H1 (cell line): ENCODE measurements at regions not wholly inside any gene's neighbourhood (a gene's known extent, or its start where the extent isn't known, plus 50 kb on each side); places are given as distances from the start of the nearest gene placed in this dataset.

Source experiments
- CTCF ChIA-PET: fragments of 300-600 bp; sonication (Branson Sonifier 250); formaldehyde crosslinking; loops from one replicate; lab custom pipeline; 2021; ENCODE audit not compliant: partially characterized antibody; lab: Charles Lee
- POLR2A ChIA-PET: fragments of 300-600 bp; sonication (Branson Sonifier 250); formaldehyde crosslinking; loops from one replicate; lab custom pipeline; 2021; ENCODE audit warnings: inconsistent platforms; ENCODE audit not compliant: partially characterized antibody; lab: Charles Lee
- DNase-seq, 2 experiments: peaks; one replicate each; pipeline versions ENCODE4 v3.0.0 to v3.0.0-alpha.2; 2010 to 2022; ENCODE audit warnings: low spot score in 2 of 2, low read depth in 1 of 2, mixed read lengths in 1 of 2
- FAIRE-seq: peaks from 2 replicates; lab custom pipeline; 2011; peaks lifted over from hg19 to GRCh38; lab: Jason Lieb, UNC
- H2AFZ ChIP-seq: 2 replicates; pipeline ENCODE4 v1.8.1; 2012; ENCODE audit warnings: low read length, inconsistent platforms
- H2AK5ac ChIP-seq: 2 replicates; pipeline ENCODE4 v1.6.1; 2013; ENCODE audit warnings: low read depth, low read length
- H2BK120ac ChIP-seq: replicated peaks from 2 replicates; pipeline ENCODE3; 2013; ENCODE audit warnings: low read depth, low read length, inconsistent platforms
- H2BK12ac ChIP-seq: 2 replicates; pipeline ENCODE4 v1.6.1; 2013; ENCODE audit warnings: low read depth, low read length
- H2BK15ac ChIP-seq: 2 replicates; pipeline ENCODE4 v1.6.1; 2013; ENCODE audit warnings: low read length
- H2BK20ac ChIP-seq: 2 replicates; pipeline ENCODE4 v1.6.1; 2013; ENCODE audit warnings: low read length
- H2BK5ac ChIP-seq: 2 replicates; pipeline ENCODE4 v1.6.1; 2013; ENCODE audit warnings: low read depth, low read length
- H3K14ac ChIP-seq: 2 replicates; pipeline ENCODE4 v1.6.1; 2013; ENCODE audit warnings: inconsistent platforms; ENCODE audit not compliant: insufficient read length
- H3K18ac ChIP-seq: 2 replicates; pipeline ENCODE4 v1.6.1; 2013; ENCODE audit warnings: low read length; ENCODE audit errors: extremely low read depth
- H3K23ac ChIP-seq: 2 replicates; pipeline ENCODE4 v1.6.1; 2013; ENCODE audit warnings: inconsistent platforms; ENCODE audit not compliant: insufficient read length
- H3K23me2 ChIP-seq: 2 replicates; pipeline ENCODE4 v1.6.1; 2013; ENCODE audit warnings: low read depth, low read length
- H3K27ac ChIP-seq: 2 replicates; pipeline ENCODE4 v1.6.1; 2011; ENCODE audit warnings: low read depth, low read length, inconsistent platforms
- H3K27me3 ChIP-seq, 4 experiments: replicated peaks in 1 of 4; 1 replicate in 1 of 4; 2 replicates in 3 of 4; pipeline versions ENCODE4 v1.6.1 to v1.8.1; 2011 to 2013; ENCODE audit warnings: low read length in 3 of 4, mild to moderate bottlenecking in 3 of 4, inconsistent platforms in 2 of 4, mixed read lengths in 2 of 4, moderate library complexity in 1 of 4; ENCODE audit not compliant: control insufficient read depth in 3 of 4, insufficient read depth in 3 of 4; ENCODE audit errors: extremely low read depth in 1 of 4
- H3K36me3 ChIP-seq, 4 experiments: 2 replicates each; pipeline versions ENCODE4 v1.6.1 to v1.8.1; 2011 to 2013; ENCODE audit warnings: mild to moderate bottlenecking in 4 of 4, low read length in 3 of 4, moderate library complexity in 2 of 4, control low read depth in 1 of 4, inconsistent platforms in 1 of 4; ENCODE audit not compliant: insufficient read depth in 4 of 4, control insufficient read depth in 2 of 4
- H3K4ac ChIP-seq: replicated peaks from 2 replicates; pipeline ENCODE3; 2013; ENCODE audit warnings: low read length, low read depth, mixed read lengths, inconsistent platforms; ENCODE audit not compliant: insufficient read length
- H3K4me1 ChIP-seq, 4 experiments: replicated peaks in 1 of 4; 1 replicate in 1 of 4; 2 replicates in 3 of 4; pipeline versions ENCODE4 v1.6.1 to v1.8.1; 2011 to 2013; ENCODE audit warnings: low read length in 3 of 4, inconsistent platforms in 2 of 4, mixed read lengths in 1 of 4; ENCODE audit not compliant: insufficient read depth in 4 of 4, control insufficient read depth in 3 of 4
- H3K4me2 ChIP-seq, 2 experiments: 2 replicates each; pipeline versions ENCODE4 v1.6.1 to v1.8.1; 2011 to 2013; ENCODE audit warnings: low read depth in 2 of 2, low read length in 2 of 2, control low read depth in 1 of 2, inconsistent platforms in 1 of 2, mild to moderate bottlenecking in 1 of 2; ENCODE audit not compliant: insufficient read depth in 1 of 2
- H3K4me3 ChIP-seq, 4 experiments: fragments of 200-600, 300-600 bp in 1 of 4; sonication (generic), shearing (Covaris generic), sonication (Bioruptor Twin) in 1 of 4; 2 replicates each; pipeline versions ENCODE4 v1.5.1 to v1.8.1; 2011 to 2016; ENCODE audit warnings: low read length in 4 of 4, low read depth in 3 of 4, control low read depth in 2 of 4, inconsistent platforms in 2 of 4, mild to moderate bottlenecking in 2 of 4, mixed read lengths in 1 of 4, moderate library complexity in 1 of 4; ENCODE audit not compliant: insufficient read depth in 2 of 4; ENCODE audit errors: extremely low read depth in 1 of 4
- H3K56ac ChIP-seq: replicated peaks from 2 replicates; pipeline ENCODE3; 2013; ENCODE audit warnings: low read depth, mild to moderate bottlenecking, mixed read lengths, low read length, inconsistent platforms; ENCODE audit not compliant: insufficient read length
- H3K79me1 ChIP-seq: 2 replicates; pipeline ENCODE4 v1.6.1; 2013; ENCODE audit warnings: low read depth, low read length, control low read depth
- H3K79me2 ChIP-seq, 2 experiments: 2 replicates each; pipeline versions ENCODE4 v1.6.1 to v1.8.1; 2012 to 2013; ENCODE audit warnings: low read length in 2 of 2, mild to moderate bottlenecking in 2 of 2, inconsistent platforms in 1 of 2; ENCODE audit not compliant: insufficient read depth in 2 of 2, control insufficient read depth in 1 of 2
- H3K9ac ChIP-seq, 4 experiments: replicated peaks in 1 of 4; 1 replicate in 1 of 4; 2 replicates in 3 of 4; pipeline versions ENCODE4 v1.6.1 to v1.8.1; 2011 to 2013; ENCODE audit warnings: low read depth in 3 of 4, low read length in 3 of 4, control low read depth in 2 of 4, mild to moderate bottlenecking in 2 of 4, moderate library complexity in 2 of 4, inconsistent platforms in 1 of 4; ENCODE audit errors: extremely low read depth in 1 of 4
- H3K9me3 ChIP-seq, 2 experiments: 2 replicates each; pipeline versions ENCODE4 v1.6.1 to v1.8.1; 2012 to 2013; ENCODE audit warnings: mild to moderate bottlenecking in 2 of 2, moderate library complexity in 2 of 2, control low read depth in 1 of 2, inconsistent platforms in 1 of 2, low read depth in 1 of 2, low read length in 1 of 2, mixed read lengths in 1 of 2; ENCODE audit not compliant: insufficient read depth in 2 of 2
- H4K20me1 ChIP-seq, 2 experiments: replicated peaks in 1 of 2; 2 replicates each; pipeline versions ENCODE3 to v1.8.1; 2011 to 2013; ENCODE audit warnings: inconsistent platforms in 2 of 2, low read length in 2 of 2, mild to moderate bottlenecking in 1 of 2; ENCODE audit not compliant: insufficient read depth in 2 of 2, control insufficient read depth in 1 of 2
- H4K5ac ChIP-seq: 2 replicates; pipeline ENCODE4 v1.6.1; 2013; ENCODE audit warnings: low read length, low read depth, mixed read lengths, inconsistent platforms; ENCODE audit not compliant: insufficient read length
- H4K8ac ChIP-seq: 2 replicates; pipeline ENCODE4 v1.8.0; 2013; ENCODE audit warnings: mild to moderate bottlenecking, moderate library complexity, low read length, inconsistent platforms; ENCODE audit not compliant: insufficient read depth; ENCODE audit errors: extremely low read depth
- H4K91ac ChIP-seq: replicated peaks from 2 replicates; pipeline ENCODE3; 2013; ENCODE audit warnings: low read length, mixed read lengths, inconsistent platforms; ENCODE audit not compliant: insufficient read length
- ASH2L ChIP-seq: fragments of 200-600, 300-600 bp; sonication (generic); IDR thresholded peaks from one replicate; pipeline ENCODE4 v1.7.1; 2017; ENCODE audit warnings: low read length
- CBX8 ChIP-seq: fragments of 300-800, 300-1000 bp; sonication (generic); IDR thresholded peaks from 2 replicates; pipeline ENCODE4 v1.7.1; 2016; ENCODE audit warnings: low read depth, low read length, borderline replicate concordance
- CREB1 ChIP-seq: IDR thresholded peaks from 2 replicates; pipeline ENCODE4 v1.6.1; 2012; ENCODE audit warnings: inconsistent platforms
- CTCF ChIP-seq, 3 experiments: IDR thresholded peaks; 1 replicate in 2 of 3; 2 replicates in 1 of 3; pipeline versions ENCODE4 v1.5.1 to v1.6.1; 2011; ENCODE audit warnings: low read length in 3 of 3, mild to moderate bottlenecking in 3 of 3, inconsistent platforms in 2 of 3, low read depth in 1 of 3, moderate library complexity in 1 of 3; ENCODE audit not compliant: insufficient read depth in 1 of 3; ENCODE audit errors: control extremely low read depth in 1 of 3
- E2F6 ChIP-seq: IDR thresholded peaks from 2 replicates; pipeline ENCODE4 v1.6.1; 2012; ENCODE audit warnings: inconsistent platforms
- HDAC6 ChIP-seq: IDR thresholded peaks from one replicate; pipeline ENCODE4 v1.7.1; 2012; ENCODE audit warnings: low read depth, mild to moderate bottlenecking, inconsistent platforms, low read length, moderate library complexity
- NRF1 ChIP-seq: IDR thresholded peaks from 2 replicates; pipeline ENCODE4 v1.6.1; 2011; ENCODE audit warnings: mild to moderate bottlenecking, low read depth, low read length, improper control_type of control experiment
- RAD21 ChIP-seq, 2 experiments: IDR thresholded peaks in 1 of 2; conservative IDR thresholded peaks in 1 of 2; 2 replicates each; pipeline ENCODE4 v1.6.1; 2011; ENCODE audit warnings: low read depth in 2 of 2, low read length in 2 of 2, improper control_type of control experiment in 1 of 2, inconsistent platforms in 1 of 2, mild to moderate bottlenecking in 1 of 2, moderate library complexity in 1 of 2
- SIN3A ChIP-seq, 2 experiments: IDR thresholded peaks in 1 of 2; conservative IDR thresholded peaks in 1 of 2; 2 replicates each; pipeline ENCODE4 v1.6.1; 2011 to 2012; ENCODE audit warnings: low read length in 2 of 2, improper control_type of control experiment in 1 of 2, low read depth in 1 of 2, mild to moderate bottlenecking in 1 of 2
- SIX5 ChIP-seq: IDR thresholded peaks from 2 replicates; pipeline ENCODE4 v1.6.1; 2011; ENCODE audit warnings: mild to moderate bottlenecking, low read depth, low read length
- TBP ChIP-seq: IDR thresholded peaks from 2 replicates; pipeline ENCODE4 v1.6.1; 2011; ENCODE audit warnings: low read depth, low read length, improper control_type of control experiment
- TEAD4 ChIP-seq: IDR thresholded peaks from 2 replicates; pipeline ENCODE4 v1.6.1; 2012; ENCODE audit warnings: low read depth, low read length, inconsistent platforms, mixed read lengths
- WGBS, 2 experiments: shearing (Covaris generic) in 1 of 2; methylation state at CpG; one replicate each; pipeline versions ENCODE4 v1.1.6 to v1.1.7; 2013 to 2015; ENCODE audit warnings: low lambda C conversion rate in 2 of 2, mixed read lengths in 2 of 2, inconsistent platforms in 1 of 2, low coverage in 1 of 2, missing lambda C conversion rate in 1 of 2; ENCODE audit not compliant: insufficient replicate concordance in 2 of 2, insufficient coverage in 1 of 2, insufficient read length in 1 of 2; ENCODE audit errors: extremely low coverage in 1 of 2, missing lambda C conversion rate in 1 of 2; 5-methylcytosine and 5-hydroxymethylcytosine counted together

- no peak overlapping the region for H3K56ac ChIP-seq
- no peaks in the 10 kb centered on the region for H3K79me1 ChIP-seq
- H3K23me2 ChIP-seq = no peaks in the 10 kb centered on the region
- no peak overlapping the region for H2BK15ac ChIP-seq
- DNase-seq (no peak), FAIRE-seq (no peak)
- no peak overlapping the region for H4K5ac ChIP-seq
- H3K27ac ChIP-seq = no peak overlapping the region
- no peaks in the 10 kb centered on the region for H4K20me1 ChIP-seq
- no peak overlapping the region for H4K8ac ChIP-seq
- CTCF ChIA-PET = no interaction called here
- H3K4ac ChIP-seq = no peak overlapping the region
- H2BK12ac ChIP-seq = no peak overlapping the region
- H3K18ac ChIP-seq = no peak overlapping the region
- POLR2A ChIA-PET = no interaction called here
- H3K14ac ChIP-seq = no peak overlapping the region
- no peak overlapping the region for H2AK5ac ChIP-seq
- no peaks in the 10 kb centered on the region for H3K79me2 ChIP-seq
- no peak overlapping the region for H2BK5ac ChIP-seq
- no peaks in the 10 kb centered on the region for H3K27me3 ChIP-seq
- no peak for TF ChIP-seq SIN3A (conservative IDR thresholded peaks at IDR 0.05 in 1 of 2, IDR thresholded peaks at IDR 0.05 in 1 of 2; ENCODE audit: low read depth in 1 of 2, low read length in 2 of 2)
- no peak for TF ChIP-seq CREB1
- no peak for TF ChIP-seq ASH2L
- TF ChIP-seq NRF1 = no peak
- TF ChIP-seq TBP = no peak
- no peak for TF ChIP-seq CBX8
- no peak for TF ChIP-seq HDAC6
- no peak for TF ChIP-seq TEAD4
- TF ChIP-seq E2F6 = no peak
- TF ChIP-seq CTCF (IDR thresholded peaks at IDR 0.05; ENCODE audit: control extremely low read depth in 1 of 3, insufficient read depth in 1 of 3, low read depth in 1 of 3, low read length in 3 of 3) = no peak
- TF ChIP-seq RAD21 (IDR thresholded peaks at IDR 0.05 in 1 of 2, conservative IDR thresholded peaks at IDR 0.05 in 1 of 2; ENCODE audit: low read depth in 2 of 2, low read length in 2 of 2) = no peak
- no peak for TF ChIP-seq SIX5
- H3K4me1 ChIP-seq = no peaks in the 10 kb centered on the region
- no peak overlapping the region for H2BK20ac ChIP-seq
- no peak overlapping the region for H2AFZ ChIP-seq
- H2BK120ac ChIP-seq = no peak overlapping the region
- H3K4me3 ChIP-seq = no peak overlapping the region
- H3K23ac ChIP-seq = no peak overlapping the region
- 93% methylated on average over 2 of the region's 2 CpGs; no CpG with 5 or more reads in 1 of the 2 experiments for whole genome bisulfite sequencing, 2 experiments
- H3K9ac ChIP-seq = no peak overlapping the region
- no peak overlapping the region for H3K4me2 ChIP-seq
- no peaks in the 10 kb centered on the region for H3K36me3 ChIP-seq
- H4K91ac ChIP-seq = no peak overlapping the region
- no peaks in the 10 kb centered on the region for H3K9me3 ChIP-seq
Measured at GRCh38 chr21:27346041-27346448, 379.2 kb upstream of the ADAMTS5 start.
